ENCODE measurements at regions not wholly inside any gene's neighbourhood (a gene's known extent, or its start where the extent isn't known, plus 50 kb on each side); places are given as distances from the start of the nearest gene placed in this dataset.

DNA sequence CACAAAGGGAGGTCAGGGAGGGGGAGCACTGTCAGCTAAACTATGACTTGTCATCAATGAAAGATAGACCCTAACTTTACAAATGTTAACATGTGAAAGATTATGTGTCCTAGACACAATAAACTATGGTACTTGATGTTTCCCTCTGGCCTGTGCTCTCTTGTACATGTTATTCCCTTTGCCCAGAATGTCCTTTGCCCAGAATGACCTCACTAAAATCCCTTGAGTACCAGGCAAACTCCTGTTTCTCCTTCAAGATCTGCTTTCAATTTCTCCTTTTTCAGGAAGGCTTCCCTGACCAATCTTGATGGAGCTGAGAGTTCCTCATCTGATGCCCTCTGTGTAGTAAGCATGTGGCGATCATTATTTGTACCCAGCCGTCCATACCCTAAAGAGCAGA lies 143.1 kb downstream of the ZNF365 start (continued):
- TF ChIP-seq, protein P1, sequence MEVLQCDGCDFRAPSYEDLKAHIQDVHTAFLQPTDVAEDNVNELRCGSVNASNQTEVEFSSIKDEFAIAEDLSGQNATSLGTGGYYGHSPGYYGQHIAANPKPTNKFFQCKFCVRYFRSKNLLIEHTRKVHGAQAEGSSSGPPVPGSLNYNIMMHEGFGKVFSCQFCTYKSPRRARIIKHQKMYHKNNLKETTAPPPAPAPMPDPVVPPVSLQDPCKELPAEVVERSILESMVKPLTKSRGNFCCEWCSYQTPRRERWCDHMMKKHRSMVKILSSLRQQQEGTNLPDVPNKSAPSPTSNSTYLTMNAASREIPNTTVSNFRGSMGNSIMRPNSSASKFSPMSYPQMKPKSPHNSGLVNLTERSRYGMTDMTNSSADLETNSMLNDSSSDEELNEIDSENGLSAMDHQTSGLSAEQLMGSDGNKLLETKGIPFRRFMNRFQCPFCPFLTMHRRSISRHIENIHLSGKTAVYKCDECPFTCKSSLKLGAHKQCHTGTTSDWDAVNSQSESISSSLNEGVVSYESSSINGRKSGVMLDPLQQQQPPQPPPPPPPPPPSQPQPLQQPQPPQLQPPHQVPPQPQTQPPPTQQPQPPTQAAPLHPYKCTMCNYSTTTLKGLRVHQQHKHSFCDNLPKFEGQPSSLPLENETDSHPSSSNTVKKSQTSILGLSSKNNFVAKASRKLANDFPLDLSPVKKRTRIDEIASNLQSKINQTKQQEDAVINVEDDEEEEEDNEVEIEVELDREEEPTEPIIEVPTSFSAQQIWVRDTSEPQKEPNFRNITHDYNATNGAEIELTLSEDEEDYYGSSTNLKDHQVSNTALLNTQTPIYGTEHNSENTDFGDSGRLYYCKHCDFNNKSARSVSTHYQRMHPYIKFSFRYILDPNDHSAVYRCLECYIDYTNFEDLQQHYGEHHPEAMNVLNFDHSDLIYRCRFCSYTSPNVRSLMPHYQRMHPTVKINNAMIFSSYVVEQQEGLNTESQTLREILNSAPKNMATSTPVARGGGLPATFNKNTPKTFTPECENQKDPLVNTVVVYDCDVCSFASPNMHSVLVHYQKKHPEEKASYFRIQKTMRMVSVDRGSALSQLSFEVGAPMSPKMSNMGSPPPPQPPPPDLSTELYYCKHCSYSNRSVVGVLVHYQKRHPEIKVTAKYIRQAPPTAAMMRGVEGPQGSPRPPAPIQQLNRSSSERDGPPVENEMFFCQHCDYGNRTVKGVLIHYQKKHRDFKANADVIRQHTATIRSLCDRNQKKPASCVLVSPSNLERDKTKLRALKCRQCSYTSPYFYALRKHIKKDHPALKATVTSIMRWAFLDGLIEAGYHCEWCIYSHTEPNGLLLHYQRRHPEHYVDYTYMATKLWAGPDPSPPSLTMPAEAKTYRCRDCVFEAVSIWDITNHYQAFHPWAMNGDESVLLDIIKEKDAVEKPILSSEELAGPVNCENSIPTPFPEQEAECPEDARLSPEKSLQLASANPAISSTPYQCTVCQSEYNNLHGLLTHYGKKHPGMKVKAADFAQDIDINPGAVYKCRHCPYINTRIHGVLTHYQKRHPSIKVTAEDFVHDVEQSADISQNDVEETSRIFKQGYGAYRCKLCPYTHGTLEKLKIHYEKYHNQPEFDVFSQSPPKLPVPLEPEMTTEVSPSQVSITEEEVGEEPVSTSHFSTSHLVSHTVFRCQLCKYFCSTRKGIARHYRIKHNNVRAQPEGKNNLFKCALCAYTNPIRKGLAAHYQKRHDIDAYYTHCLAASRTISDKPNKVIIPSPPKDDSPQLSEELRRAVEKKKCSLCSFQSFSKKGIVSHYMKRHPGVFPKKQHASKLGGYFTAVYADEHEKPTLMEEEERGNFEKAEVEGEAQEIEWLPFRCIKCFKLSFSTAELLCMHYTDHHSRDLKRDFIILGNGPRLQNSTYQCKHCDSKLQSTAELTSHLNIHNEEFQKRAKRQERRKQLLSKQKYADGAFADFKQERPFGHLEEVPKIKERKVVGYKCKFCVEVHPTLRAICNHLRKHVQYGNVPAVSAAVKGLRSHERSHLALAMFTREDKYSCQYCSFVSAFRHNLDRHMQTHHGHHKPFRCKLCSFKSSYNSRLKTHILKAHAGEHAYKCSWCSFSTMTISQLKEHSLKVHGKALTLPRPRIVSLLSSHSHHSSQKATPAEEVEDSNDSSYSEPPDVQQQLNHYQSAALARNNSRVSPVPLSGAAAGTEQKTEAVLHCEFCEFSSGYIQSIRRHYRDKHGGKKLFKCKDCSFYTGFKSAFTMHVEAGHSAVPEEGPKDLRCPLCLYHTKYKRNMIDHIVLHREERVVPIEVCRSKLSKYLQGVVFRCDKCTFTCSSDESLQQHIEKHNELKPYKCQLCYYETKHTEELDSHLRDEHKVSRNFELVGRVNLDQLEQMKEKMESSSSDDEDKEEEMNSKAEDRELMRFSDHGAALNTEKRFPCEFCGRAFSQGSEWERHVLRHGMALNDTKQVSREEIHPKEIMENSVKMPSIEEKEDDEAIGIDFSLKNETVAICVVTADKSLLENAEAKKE (CRISPR knock-in tag; IDR thresholded peaks at IDR 0.05): no peak
- TF ChIP-seq, protein P2, sequence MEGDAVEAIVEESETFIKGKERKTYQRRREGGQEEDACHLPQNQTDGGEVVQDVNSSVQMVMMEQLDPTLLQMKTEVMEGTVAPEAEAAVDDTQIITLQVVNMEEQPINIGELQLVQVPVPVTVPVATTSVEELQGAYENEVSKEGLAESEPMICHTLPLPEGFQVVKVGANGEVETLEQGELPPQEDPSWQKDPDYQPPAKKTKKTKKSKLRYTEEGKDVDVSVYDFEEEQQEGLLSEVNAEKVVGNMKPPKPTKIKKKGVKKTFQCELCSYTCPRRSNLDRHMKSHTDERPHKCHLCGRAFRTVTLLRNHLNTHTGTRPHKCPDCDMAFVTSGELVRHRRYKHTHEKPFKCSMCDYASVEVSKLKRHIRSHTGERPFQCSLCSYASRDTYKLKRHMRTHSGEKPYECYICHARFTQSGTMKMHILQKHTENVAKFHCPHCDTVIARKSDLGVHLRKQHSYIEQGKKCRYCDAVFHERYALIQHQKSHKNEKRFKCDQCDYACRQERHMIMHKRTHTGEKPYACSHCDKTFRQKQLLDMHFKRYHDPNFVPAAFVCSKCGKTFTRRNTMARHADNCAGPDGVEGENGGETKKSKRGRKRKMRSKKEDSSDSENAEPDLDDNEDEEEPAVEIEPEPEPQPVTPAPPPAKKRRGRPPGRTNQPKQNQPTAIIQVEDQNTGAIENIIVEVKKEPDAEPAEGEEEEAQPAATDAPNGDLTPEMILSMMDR (conservative IDR thresholded peaks at IDR 0.05; ENCODE audit: low read depth in 2 of 2): no peak
- TF ChIP-seq ZNF114 (CRISPR knock-in tag; IDR thresholded peaks at IDR 0.05) (no peak), NANOG (IDR thresholded peaks at IDR 0.05; ENCODE audit: borderline replicate concordance) (no peak)

DNA sequence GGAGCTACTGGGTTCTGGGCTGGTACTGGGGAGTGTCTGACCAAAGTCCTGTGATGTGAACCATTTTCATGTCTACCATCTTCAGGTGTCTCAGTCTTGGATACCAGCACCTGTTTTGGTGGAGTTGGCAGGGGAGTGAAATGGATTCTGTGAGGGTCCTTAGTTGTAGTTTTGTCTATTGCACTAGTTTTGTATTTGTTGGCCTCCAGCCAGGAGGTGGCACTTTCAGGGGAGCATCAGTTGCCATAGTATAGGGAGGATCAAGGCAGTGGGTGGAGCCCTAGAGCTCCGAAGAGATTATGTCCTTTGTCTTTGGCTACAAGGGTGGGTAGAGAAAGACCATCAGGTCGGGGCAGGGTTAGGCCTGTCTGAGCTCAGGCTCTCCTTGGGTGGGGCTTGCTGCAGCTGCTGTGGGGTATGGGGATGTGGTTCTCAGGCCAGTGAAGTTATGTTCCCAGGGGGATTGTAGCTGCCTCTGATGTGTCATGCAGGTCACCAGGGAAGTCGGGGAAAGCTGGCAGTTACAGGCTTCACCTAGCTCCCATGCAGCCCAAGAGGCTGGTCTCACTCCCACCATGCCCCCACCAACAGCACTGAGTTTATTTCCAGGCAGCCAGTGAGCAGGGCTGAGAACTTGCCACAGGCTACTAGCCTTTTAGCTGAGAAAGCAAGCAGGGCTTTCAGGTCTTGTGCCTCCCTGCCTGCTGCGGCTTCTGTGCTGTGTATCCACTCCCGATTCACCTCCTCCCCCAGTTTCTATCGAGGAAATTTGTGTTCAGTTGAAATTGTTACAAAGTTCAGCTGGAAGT lies 153.1 kb downstream of the ZNF365 start:
- ATAC-seq (no peak), DNase-seq (ENCODE audit: low spot score) (no peak)
- H4K20me1 ChIP-seq (replicated peaks; ENCODE audit: insufficient read depth): no peaks in the 10 kb centered on the region
- H3F3A ChIP-seq (replicated peaks; ENCODE audit: low read depth): no peaks in the 10 kb centered on the region
- no peak overlapping the region for H3K4me3 ChIP-seq
- Mint-ChIP-seq H3K9me3 (peaks cover 22% of the 10 kb centered on the region), H3K4me3 (no peak overlapping the region), H3K27me3 (ENCODE audit: insufficient read depth, low read depth, poor library complexity) (peaks cover 8% of the 10 kb centered on the region), H3K36me3 (ENCODE audit: low read depth) (peaks cover 6% of the 10 kb centered on the region), H3K4me1 (peaks cover 5% of the 10 kb centered on the region; the same call in 2 of the 3 replicates), H3K27ac (no peak overlapping the region)
- peak overlapping the region; percentile 74; the same call in 1 of the 2 replicates for H2AFZ ChIP-seq
- H3K4me1 ChIP-seq (ENCODE audit: insufficient read depth): no peaks in the 10 kb centered on the region; the same call in 1 of the 2 replicates
- no peak overlapping the region for H3K4me2 ChIP-seq
- no peaks in the 10 kb centered on the region for H3K27me3 ChIP-seq (ENCODE audit: insufficient read depth)
- peaks cover 7% of the 10 kb centered on the region; the same call in 1 of the 2 replicates for H3K9me2 ChIP-seq (ENCODE audit: insufficient read depth)
- no peaks in the 10 kb centered on the region for H3K36me3 ChIP-seq (ENCODE audit: insufficient read depth)
- H3K79me2 ChIP-seq (replicated peaks; ENCODE audit: insufficient read depth): no peaks in the 10 kb centered on the region
- H3K27ac ChIP-seq (ENCODE audit: low read depth): no peak overlapping the region
- no peak for TF ChIP-seq CREB1 (CRISPR knock-in tag; IDR thresholded peaks at IDR 0.05; ENCODE audit: low read depth)
- no peak for TF ChIP-seq EZH2phosphoT487 (IDR thresholded peaks at IDR 0.05; ENCODE audit: unreplicated experiment)
- no peak for TF ChIP-seq NANOG (IDR thresholded peaks at IDR 0.05; ENCODE audit: borderline replicate concordance)
- TF ChIP-seq, protein P2 (conservative IDR thresholded peaks at IDR 0.05; ENCODE audit: low read depth in 2 of 2): no peak
- TF ChIP-seq ZNF331 (CRISPR knock-in tag; IDR thresholded peaks at IDR 0.05; ENCODE audit: low read depth): no peak
- TF ChIP-seq JUNB (IDR thresholded peaks at IDR 0.05; ENCODE audit: unreplicated experiment): no peak
